ENCODE measurements at regions not wholly inside any gene's neighbourhood (a gene's known extent, or its start where the extent isn't known, plus 50 kb on each side); places are given as distances from the start of the nearest gene placed in this dataset.

- Histone ChIP-seq H3K4me1 (ENCODE audit: control insufficient read depth, insufficient read depth, low read length) (no peaks in the 10 kb centered on the region), H3K27ac (ENCODE audit: insufficient read depth, low read length) (no peak overlapping the region), H2BK120ac (ENCODE audit: low read depth, low read length) (no peak overlapping the region), H4K5ac (ENCODE audit: low read depth, low read length) (no peak overlapping the region), H2AK9ac (replicated peaks; ENCODE audit: low read depth, low read length, poor library complexity) (no peak overlapping the region), H3K56ac (ENCODE audit: extremely low read depth, insufficient read depth, low read length) (no peak overlapping the region), H3K9ac (ENCODE audit: low read depth, low read length) (no peak overlapping the region), H3K4me2 (ENCODE audit: low read depth, low read length) (no peak overlapping the region), H2BK15ac (ENCODE audit: low read depth, low read length) (no peak overlapping the region), H3K27me3 (ENCODE audit: control insufficient read depth, insufficient read depth, low read length) (no peaks in the 10 kb centered on the region), H3K4me3 (ENCODE audit: insufficient read depth, low read depth, low read length) (no peak overlapping the region), H3K14ac (replicated peaks; ENCODE audit: low read depth, low read length) (no peak overlapping the region), H3K36me3 (ENCODE audit: control insufficient read depth, insufficient read depth, low read length) (no peaks in the 10 kb centered on the region), H2BK20ac (ENCODE audit: low read depth, low read length) (no peak overlapping the region), H3K9me3 (ENCODE audit: control insufficient read depth, insufficient read depth, low read length) (peaks cover 6% of the 10 kb centered on the region), H4K91ac (ENCODE audit: insufficient read depth, low read depth, low read length) (no peak overlapping the region), H2AK5ac (ENCODE audit: low read depth, low read length) (no peak overlapping the region), H4K20me1 (ENCODE audit: insufficient read depth, low read length) (no peaks in the 10 kb centered on the region), H3K79me1 (ENCODE audit: low read depth in 1 of 2, low read length in 2 of 2) (no peaks in the 10 kb centered on the region), H3K4ac (ENCODE audit: low read depth, low read length) (no peak overlapping the region), H2BK5ac (ENCODE audit: low read depth, low read length, poor library complexity, severe bottlenecking) (no peak overlapping the region), H2AFZ (replicated peaks; ENCODE audit: low read length, poor library complexity) (no peak overlapping the region), H3K23ac (ENCODE audit: low read depth, low read length) (no peak overlapping the region), H3K9me1 (ENCODE audit: insufficient read depth, low read length) (no peaks in the 10 kb centered on the region), H3K18ac (ENCODE audit: low read depth, low read length) (no peak overlapping the region), H4K8ac (ENCODE audit: low read depth in 2 of 2, low read length in 2 of 2) (no peak overlapping the region)
- no TSS peak for BruUV-seq (replicated peaks)
- ChIA-PET POLR2A (ENCODE audit: unreplicated experiment) (no interaction called here), CTCF (no interaction called here)
- WGBS, 2 experiments (ENCODE audit: extremely low coverage in 2 of 2, insufficient read length in 1 of 2): 80% methylated on average over 1 of the region's 34 CpGs; no CpG with 5 or more reads in 1 of the 2 experiments
- no peak for DNase-seq
- dilution Hi-C loops (cut with HindIII; ENCODE audit: low sequenced_read_pairs, unreplicated experiment): no loop called here
- intact Hi-C loops (cut with micrococcal nuclease): no loop called here
- ATAC-seq (ENCODE audit: low read depth): no peak
- in situ Hi-C loops (cut with MboI; ENCODE audit: low sequenced_read_pairs): no loop called here
- TF ChIP-seq RCOR1 (IDR thresholded peaks at IDR 0.05; ENCODE audit: insufficient replicate concordance, low read length) (no peak), MAFK (IDR thresholded peaks at IDR 0.05; ENCODE audit: low read depth, low read length) (no peak), FOS (IDR thresholded peaks at IDR 0.05; ENCODE audit: low read depth, low read length) (no peak), MAZ (IDR thresholded peaks at IDR 0.05; ENCODE audit: borderline replicate concordance, low read depth, low read length) (no peak), SMC3 (IDR thresholded peaks at IDR 0.05; ENCODE audit: low read depth, low read length) (no peak), RFX5 (IDR thresholded peaks at IDR 0.05; ENCODE audit: low read depth, low read length) (no peak), RAD21 (IDR thresholded peaks at IDR 0.05; ENCODE audit: low read length) (no peak), CTCF (conservative IDR thresholded peaks at IDR 0.05; ENCODE audit: low read depth, low read length) (no peak), POLR2A (IDR thresholded peaks at IDR 0.05; ENCODE audit: low read depth, low read length) (no peak), ELK1 (IDR thresholded peaks at IDR 0.05; ENCODE audit: borderline replicate concordance, low read depth, low read length) (no peak), MXI1 (IDR thresholded peaks at IDR 0.05; ENCODE audit: borderline replicate concordance, low read depth, low read length) (no peak), USF2 (IDR thresholded peaks at IDR 0.05; ENCODE audit: low read depth, low read length) (no peak), CEBPB (IDR thresholded peaks at IDR 0.05; ENCODE audit: low read depth, low read length) (no peak), CHD1 (IDR thresholded peaks at IDR 0.05; ENCODE audit: low read depth, low read length) (no peak), BHLHE40 (IDR thresholded peaks at IDR 0.05; ENCODE audit: low read depth, low read length) (no peak)
These were observed 366.4 kb upstream of the SPRY2 start for GRCh38 chr13:80707000-80707983.

Measured in IMR-90 (cell line).